ENCODE measurements at regions not wholly inside any gene's neighbourhood (a gene's known extent, or its start where the extent isn't known, plus 50 kb on each side); places are given as distances from the start of the nearest gene placed in this dataset.

DNA sequence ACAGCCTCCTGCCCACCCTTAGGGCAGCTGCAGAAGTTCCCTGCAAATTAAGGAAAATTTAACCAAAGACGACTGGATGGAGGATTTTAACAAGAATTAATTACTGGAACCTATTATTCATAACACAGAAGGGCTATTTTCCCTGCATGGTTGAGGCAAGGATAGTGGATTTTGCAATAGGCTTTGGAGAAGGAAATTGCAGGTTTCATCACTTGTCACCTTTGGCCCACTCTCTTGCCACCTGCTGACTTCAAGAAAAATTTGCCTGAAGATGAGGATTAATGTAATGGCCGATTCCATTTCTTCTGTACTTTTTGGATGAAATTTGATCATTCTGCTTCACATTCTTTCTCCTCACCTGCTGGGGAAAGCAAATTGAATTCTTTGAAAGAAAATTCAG, 261.7 kb downstream of the FGF9 start:
- intact Hi-C loops (cut with DNase I) = no loop called here
- 82 to 86% (median 83%) methylated on average over 2 of the region's 2 CpGs for WGBS, 4 donors
- H3K4me3 ChIP-seq = no peak overlapping the region
- no peaks in the 10 kb centered on the region for H3K27me3 ChIP-seq
- DNase-seq = no peak
- H3K9me3 ChIP-seq = peaks cover 0 to 2% (median 0%) of the 10 kb centered on the region in 12 donors
- TF ChIP-seq, protein P1, sequence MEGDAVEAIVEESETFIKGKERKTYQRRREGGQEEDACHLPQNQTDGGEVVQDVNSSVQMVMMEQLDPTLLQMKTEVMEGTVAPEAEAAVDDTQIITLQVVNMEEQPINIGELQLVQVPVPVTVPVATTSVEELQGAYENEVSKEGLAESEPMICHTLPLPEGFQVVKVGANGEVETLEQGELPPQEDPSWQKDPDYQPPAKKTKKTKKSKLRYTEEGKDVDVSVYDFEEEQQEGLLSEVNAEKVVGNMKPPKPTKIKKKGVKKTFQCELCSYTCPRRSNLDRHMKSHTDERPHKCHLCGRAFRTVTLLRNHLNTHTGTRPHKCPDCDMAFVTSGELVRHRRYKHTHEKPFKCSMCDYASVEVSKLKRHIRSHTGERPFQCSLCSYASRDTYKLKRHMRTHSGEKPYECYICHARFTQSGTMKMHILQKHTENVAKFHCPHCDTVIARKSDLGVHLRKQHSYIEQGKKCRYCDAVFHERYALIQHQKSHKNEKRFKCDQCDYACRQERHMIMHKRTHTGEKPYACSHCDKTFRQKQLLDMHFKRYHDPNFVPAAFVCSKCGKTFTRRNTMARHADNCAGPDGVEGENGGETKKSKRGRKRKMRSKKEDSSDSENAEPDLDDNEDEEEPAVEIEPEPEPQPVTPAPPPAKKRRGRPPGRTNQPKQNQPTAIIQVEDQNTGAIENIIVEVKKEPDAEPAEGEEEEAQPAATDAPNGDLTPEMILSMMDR (IDR thresholded peaks at IDR 0.05) = no peak
- no peak for TF ChIP-seq POLR2A (IDR thresholded peaks at IDR 0.05)
- no peak for ATAC-seq
- no peaks in the 10 kb centered on the region for H3K4me1 ChIP-seq
- H3K36me3 ChIP-seq = no peaks in the 10 kb centered on the region
- H3K27ac ChIP-seq = no peak overlapping the region

DNA sequence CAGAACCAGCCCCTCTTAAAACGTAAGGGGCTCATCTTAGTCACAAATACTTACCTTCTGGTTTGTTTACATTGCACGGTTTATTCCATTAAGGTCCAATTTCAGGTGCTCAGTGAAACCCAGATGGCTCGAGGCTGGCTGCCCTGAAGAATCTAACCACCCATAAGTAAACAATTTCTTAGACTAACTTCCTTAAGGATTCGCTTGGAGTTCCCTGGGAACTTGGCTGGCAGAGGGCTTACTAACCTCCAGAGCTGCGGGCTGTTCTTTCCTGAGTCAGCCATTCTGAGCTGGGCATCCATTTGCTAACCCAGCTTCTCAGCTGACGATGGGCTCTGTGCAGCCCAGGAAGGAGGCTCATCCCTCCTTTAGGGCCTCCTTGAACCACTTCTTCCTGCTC, 262.1 kb downstream of the FGF9 start:
- intact Hi-C loops (cut with DNase I) = no loop called here
- H3K4me3 ChIP-seq = no peak overlapping the region
- ATAC-seq (no peak), DNase-seq (no peak)
- H3K27ac ChIP-seq = no peak overlapping the region
- H3K4me1 ChIP-seq = no peaks in the 10 kb centered on the region
- no peaks in the 10 kb centered on the region for H3K27me3 ChIP-seq
- WGBS, 4 donors = 78 to 85% (median 82%) methylated on average over 6 of the region's 6 CpGs
- no peaks in the 10 kb centered on the region for H3K36me3 ChIP-seq
- TF ChIP-seq, protein P1 (IDR thresholded peaks at IDR 0.05) = no peak
- TF ChIP-seq POLR2A (IDR thresholded peaks at IDR 0.05) = no peak
- H3K9me3 ChIP-seq = peaks cover 0 to 2% (median 0%) of the 10 kb centered on the region in 12 donors

DNA sequence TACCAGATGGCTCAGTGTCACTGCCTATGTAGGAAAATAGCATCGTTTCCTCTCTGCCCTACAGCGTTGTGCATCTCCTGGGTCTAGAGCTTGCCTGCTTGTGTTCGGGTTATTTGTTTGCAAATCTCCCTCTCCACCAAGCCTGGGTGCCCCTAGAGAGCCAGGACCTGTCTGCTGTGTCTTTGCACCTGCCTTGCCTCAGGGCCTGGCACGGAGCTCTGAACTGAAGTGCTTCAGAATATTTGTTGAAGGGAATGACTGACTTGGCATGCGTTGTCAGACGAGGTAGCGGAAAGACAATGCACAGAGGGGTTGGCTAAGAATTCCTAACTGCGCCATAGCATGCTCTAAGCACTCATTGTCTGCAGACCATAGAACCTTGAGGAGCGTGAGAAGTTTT, 263.4 kb downstream of the FGF9 start:
- H3K4me1 ChIP-seq = no peaks in the 10 kb centered on the region
- no peaks in the 10 kb centered on the region for H3K36me3 ChIP-seq
- intact Hi-C loops (cut with DNase I) = no loop called here
- WGBS, 4 donors = 69 to 82% (median 81%) methylated on average over 9 of the region's 9 CpGs
- H3K4me3 ChIP-seq = no peak overlapping the region
- ATAC-seq (no peak), DNase-seq (no peak)
- no peak overlapping the region for H3K27ac ChIP-seq
- H3K9me3 ChIP-seq = peaks cover 0 to 2% (median 0%) of the 10 kb centered on the region in 12 donors
- no peaks in the 10 kb centered on the region for H3K27me3 ChIP-seq
- TF ChIP-seq, protein P1 (IDR thresholded peaks at IDR 0.05) = no peak
- TF ChIP-seq POLR2A (IDR thresholded peaks at IDR 0.05) = no peak

DNA sequence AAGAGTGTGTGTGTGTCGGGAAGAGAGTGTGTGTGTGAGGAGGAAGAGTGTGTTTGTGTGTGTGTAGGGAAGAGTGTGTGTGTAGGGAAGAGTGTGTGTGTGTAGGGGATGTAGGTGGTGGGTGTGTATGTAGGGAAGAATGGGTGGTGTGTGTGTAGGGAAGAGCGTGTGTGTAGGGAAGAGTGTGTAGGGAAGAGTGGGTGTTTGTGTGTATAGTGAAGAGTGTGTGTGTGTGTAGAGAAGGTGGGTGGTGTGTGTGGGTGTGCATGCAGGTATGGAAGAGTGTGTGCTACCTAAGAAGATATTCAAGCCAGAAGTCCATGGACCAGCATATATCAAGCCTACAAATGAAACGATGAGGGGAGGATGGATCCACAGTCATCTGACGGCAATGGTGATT, 265.8 kb downstream of the FGF9 start:
- H3K27ac ChIP-seq = no peak overlapping the region
- peaks cover 0 to 2% (median 0%) of the 10 kb centered on the region in 12 donors for H3K9me3 ChIP-seq
- no peaks in the 10 kb centered on the region for H3K27me3 ChIP-seq
- no peak overlapping the region for H3K4me3 ChIP-seq
- no peaks in the 10 kb centered on the region for H3K36me3 ChIP-seq
- H3K4me1 ChIP-seq = no peaks in the 10 kb centered on the region
- ATAC-seq (no peak), DNase-seq (no peak)
- 92 to 97% (median 94%) methylated on average over 4 of the region's 4 CpGs for WGBS, 4 donors
- TF ChIP-seq POLR2A (IDR thresholded peaks at IDR 0.05) = no peak
- TF ChIP-seq, protein P1 (IDR thresholded peaks at IDR 0.05) = no peak
- intact Hi-C loops (cut with DNase I) = no loop called here
